H1 (cell line): ENCODE measurements at regions not wholly inside any gene's neighbourhood (a gene's known extent, or its start where the extent isn't known, plus 50 kb on each side); places are given as distances from the start of the nearest gene placed in this dataset.
A peak's percentile ranks its signal among the peaks of the same experiment; 100 is the strongest.
"Not testable (repeated sequence)": the region's sequence is repeated elsewhere in the genome, so short reads cannot be mapped to it uniquely, and the experiment has no call there.

Source experiments
- CTCF ChIA-PET: fragments of 300-600 bp; sonication (Branson Sonifier 250); formaldehyde crosslinking; loops from one replicate; lab custom pipeline; 2021; ENCODE audit not compliant: partially characterized antibody; lab: Charles Lee
- POLR2A ChIA-PET: fragments of 300-600 bp; sonication (Branson Sonifier 250); formaldehyde crosslinking; loops from one replicate; lab custom pipeline; 2021; ENCODE audit warnings: inconsistent platforms; ENCODE audit not compliant: partially characterized antibody; lab: Charles Lee
- DNase-seq, 2 experiments: peaks; one replicate each; pipeline versions ENCODE4 v3.0.0 to v3.0.0-alpha.2; 2010 to 2022; ENCODE audit warnings: low spot score in 2 of 2, low read depth in 1 of 2, mixed read lengths in 1 of 2
- FAIRE-seq: peaks from 2 replicates; lab custom pipeline; 2011; peaks lifted over from hg19 to GRCh38; lab: Jason Lieb, UNC
- H2AFZ ChIP-seq: 2 replicates; pipeline ENCODE4 v1.8.1; 2012; ENCODE audit warnings: low read length, inconsistent platforms
- H2AK5ac ChIP-seq: 2 replicates; pipeline ENCODE4 v1.6.1; 2013; ENCODE audit warnings: low read depth, low read length
- H2BK120ac ChIP-seq: replicated peaks from 2 replicates; pipeline ENCODE3; 2013; ENCODE audit warnings: low read depth, low read length, inconsistent platforms
- H2BK12ac ChIP-seq: 2 replicates; pipeline ENCODE4 v1.6.1; 2013; ENCODE audit warnings: low read depth, low read length
- H2BK15ac ChIP-seq: 2 replicates; pipeline ENCODE4 v1.6.1; 2013; ENCODE audit warnings: low read length
- H2BK20ac ChIP-seq: 2 replicates; pipeline ENCODE4 v1.6.1; 2013; ENCODE audit warnings: low read length
- H2BK5ac ChIP-seq: 2 replicates; pipeline ENCODE4 v1.6.1; 2013; ENCODE audit warnings: low read depth, low read length
- H3K14ac ChIP-seq: 2 replicates; pipeline ENCODE4 v1.6.1; 2013; ENCODE audit warnings: inconsistent platforms; ENCODE audit not compliant: insufficient read length
- H3K18ac ChIP-seq: 2 replicates; pipeline ENCODE4 v1.6.1; 2013; ENCODE audit warnings: low read length; ENCODE audit errors: extremely low read depth
- H3K23ac ChIP-seq: 2 replicates; pipeline ENCODE4 v1.6.1; 2013; ENCODE audit warnings: inconsistent platforms; ENCODE audit not compliant: insufficient read length
- H3K23me2 ChIP-seq: 2 replicates; pipeline ENCODE4 v1.6.1; 2013; ENCODE audit warnings: low read depth, low read length
- H3K27ac ChIP-seq: 2 replicates; pipeline ENCODE4 v1.6.1; 2011; ENCODE audit warnings: low read depth, low read length, inconsistent platforms
- H3K27me3 ChIP-seq, 4 experiments: replicated peaks in 1 of 4; 1 replicate in 1 of 4; 2 replicates in 3 of 4; pipeline versions ENCODE4 v1.6.1 to v1.8.1; 2011 to 2013; ENCODE audit warnings: low read length in 3 of 4, mild to moderate bottlenecking in 3 of 4, inconsistent platforms in 2 of 4, mixed read lengths in 2 of 4, moderate library complexity in 1 of 4; ENCODE audit not compliant: control insufficient read depth in 3 of 4, insufficient read depth in 3 of 4; ENCODE audit errors: extremely low read depth in 1 of 4
- H3K36me3 ChIP-seq, 4 experiments: 2 replicates each; pipeline versions ENCODE4 v1.6.1 to v1.8.1; 2011 to 2013; ENCODE audit warnings: mild to moderate bottlenecking in 4 of 4, low read length in 3 of 4, moderate library complexity in 2 of 4, control low read depth in 1 of 4, inconsistent platforms in 1 of 4; ENCODE audit not compliant: insufficient read depth in 4 of 4, control insufficient read depth in 2 of 4
- H3K4ac ChIP-seq: replicated peaks from 2 replicates; pipeline ENCODE3; 2013; ENCODE audit warnings: low read length, low read depth, mixed read lengths, inconsistent platforms; ENCODE audit not compliant: insufficient read length
- H3K4me1 ChIP-seq, 4 experiments: replicated peaks in 1 of 4; 1 replicate in 1 of 4; 2 replicates in 3 of 4; pipeline versions ENCODE4 v1.6.1 to v1.8.1; 2011 to 2013; ENCODE audit warnings: low read length in 3 of 4, inconsistent platforms in 2 of 4, mixed read lengths in 1 of 4; ENCODE audit not compliant: insufficient read depth in 4 of 4, control insufficient read depth in 3 of 4
- H3K4me2 ChIP-seq, 2 experiments: 2 replicates each; pipeline versions ENCODE4 v1.6.1 to v1.8.1; 2011 to 2013; ENCODE audit warnings: low read depth in 2 of 2, low read length in 2 of 2, control low read depth in 1 of 2, inconsistent platforms in 1 of 2, mild to moderate bottlenecking in 1 of 2; ENCODE audit not compliant: insufficient read depth in 1 of 2
- H3K4me3 ChIP-seq, 4 experiments: fragments of 200-600, 300-600 bp in 1 of 4; sonication (generic), shearing (Covaris generic), sonication (Bioruptor Twin) in 1 of 4; 2 replicates each; pipeline versions ENCODE4 v1.5.1 to v1.8.1; 2011 to 2016; ENCODE audit warnings: low read length in 4 of 4, low read depth in 3 of 4, control low read depth in 2 of 4, inconsistent platforms in 2 of 4, mild to moderate bottlenecking in 2 of 4, mixed read lengths in 1 of 4, moderate library complexity in 1 of 4; ENCODE audit not compliant: insufficient read depth in 2 of 4; ENCODE audit errors: extremely low read depth in 1 of 4
- H3K56ac ChIP-seq: replicated peaks from 2 replicates; pipeline ENCODE3; 2013; ENCODE audit warnings: low read depth, mild to moderate bottlenecking, mixed read lengths, low read length, inconsistent platforms; ENCODE audit not compliant: insufficient read length
- H3K79me1 ChIP-seq: 2 replicates; pipeline ENCODE4 v1.6.1; 2013; ENCODE audit warnings: low read depth, low read length, control low read depth
- H3K79me2 ChIP-seq, 2 experiments: 2 replicates each; pipeline versions ENCODE4 v1.6.1 to v1.8.1; 2012 to 2013; ENCODE audit warnings: low read length in 2 of 2, mild to moderate bottlenecking in 2 of 2, inconsistent platforms in 1 of 2; ENCODE audit not compliant: insufficient read depth in 2 of 2, control insufficient read depth in 1 of 2
- H3K9ac ChIP-seq, 4 experiments: replicated peaks in 1 of 4; 1 replicate in 1 of 4; 2 replicates in 3 of 4; pipeline versions ENCODE4 v1.6.1 to v1.8.1; 2011 to 2013; ENCODE audit warnings: low read depth in 3 of 4, low read length in 3 of 4, control low read depth in 2 of 4, mild to moderate bottlenecking in 2 of 4, moderate library complexity in 2 of 4, inconsistent platforms in 1 of 4; ENCODE audit errors: extremely low read depth in 1 of 4
- H3K9me3 ChIP-seq, 2 experiments: 2 replicates each; pipeline versions ENCODE4 v1.6.1 to v1.8.1; 2012 to 2013; ENCODE audit warnings: mild to moderate bottlenecking in 2 of 2, moderate library complexity in 2 of 2, control low read depth in 1 of 2, inconsistent platforms in 1 of 2, low read depth in 1 of 2, low read length in 1 of 2, mixed read lengths in 1 of 2; ENCODE audit not compliant: insufficient read depth in 2 of 2
- H4K20me1 ChIP-seq, 2 experiments: replicated peaks in 1 of 2; 2 replicates each; pipeline versions ENCODE3 to v1.8.1; 2011 to 2013; ENCODE audit warnings: inconsistent platforms in 2 of 2, low read length in 2 of 2, mild to moderate bottlenecking in 1 of 2; ENCODE audit not compliant: insufficient read depth in 2 of 2, control insufficient read depth in 1 of 2
- H4K5ac ChIP-seq: 2 replicates; pipeline ENCODE4 v1.6.1; 2013; ENCODE audit warnings: low read length, low read depth, mixed read lengths, inconsistent platforms; ENCODE audit not compliant: insufficient read length
- H4K8ac ChIP-seq: 2 replicates; pipeline ENCODE4 v1.8.0; 2013; ENCODE audit warnings: mild to moderate bottlenecking, moderate library complexity, low read length, inconsistent platforms; ENCODE audit not compliant: insufficient read depth; ENCODE audit errors: extremely low read depth
- H4K91ac ChIP-seq: replicated peaks from 2 replicates; pipeline ENCODE3; 2013; ENCODE audit warnings: low read length, mixed read lengths, inconsistent platforms; ENCODE audit not compliant: insufficient read length
- WGBS, 2 experiments: shearing (Covaris generic) in 1 of 2; methylation state at CpG; one replicate each; pipeline versions ENCODE4 v1.1.6 to v1.1.7; 2013 to 2015; ENCODE audit warnings: low lambda C conversion rate in 2 of 2, mixed read lengths in 2 of 2, inconsistent platforms in 1 of 2, low coverage in 1 of 2, missing lambda C conversion rate in 1 of 2; ENCODE audit not compliant: insufficient replicate concordance in 2 of 2, insufficient coverage in 1 of 2, insufficient read length in 1 of 2; ENCODE audit errors: extremely low coverage in 1 of 2, missing lambda C conversion rate in 1 of 2; 5-methylcytosine and 5-hydroxymethylcytosine counted together

DNA sequence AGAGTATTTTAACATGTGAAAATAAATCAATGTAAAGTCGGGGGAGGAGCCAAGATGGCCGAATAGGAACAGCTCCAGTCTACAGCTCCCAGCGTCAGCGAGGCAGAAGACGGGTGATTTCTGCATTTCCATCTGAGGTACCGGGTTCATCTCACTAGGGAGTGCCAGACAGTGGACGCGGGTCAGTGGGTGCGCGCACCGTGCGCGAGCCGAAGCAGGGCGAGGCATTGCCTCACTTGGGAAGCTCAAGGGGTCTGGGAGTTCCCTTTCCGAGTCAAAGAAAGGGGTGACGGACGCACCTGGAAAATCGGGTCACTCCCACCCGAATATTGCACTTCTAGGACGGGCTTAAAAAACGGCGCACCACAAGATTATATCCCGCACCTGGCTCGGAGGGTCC is 208.4 kb upstream of the LRTM1 start:
- POLR2A ChIA-PET, H3K79me1 ChIP-seq, H3K9me3 ChIP-seq, H3K4ac ChIP-seq, H4K5ac ChIP-seq, H3K14ac ChIP-seq, H4K8ac ChIP-seq, H2AK5ac ChIP-seq, H3K4me2 ChIP-seq, H4K20me1 ChIP-seq, H2AFZ ChIP-seq, H3K27ac ChIP-seq, H3K79me2 ChIP-seq, H2BK15ac ChIP-seq, H2BK5ac ChIP-seq, H4K91ac ChIP-seq, CTCF ChIA-PET, H3K23ac ChIP-seq, H2BK12ac ChIP-seq, H3K4me1 ChIP-seq, FAIRE-seq, H2BK120ac ChIP-seq, H3K56ac ChIP-seq, H3K4me3 ChIP-seq, H3K27me3 ChIP-seq, H3K9ac ChIP-seq, H2BK20ac ChIP-seq, H3K23me2 ChIP-seq, H3K36me3 ChIP-seq: not testable (repeated sequence)
- peak in 1 of 2 experiments; percentile 53 for DNase-seq
- H3K18ac ChIP-seq: peak overlapping the region; percentile 48; the same call in 1 of the 2 replicates
- 95% methylated on average over 24 of the region's 25 CpGs; no CpG with 5 or more reads in 1 of the 2 experiments for WGBS, 2 experiments
